Activated CD4-positive, alpha-beta T cell treated with anti-CD3 and anti-CD28 coated beads, Interleukin-2, amount 50 U/mL, for 4 hours (primary cell): ENCODE measurements at regions not wholly inside any gene's neighbourhood (a gene's known extent, or its start where the extent isn't known, plus 50 kb on each side); places are given as distances from the start of the nearest gene placed in this dataset.

Source experiments
- DNase-seq, 2 experiments: peaks; one replicate each; pipeline ENCODE4 v3.0.0-alpha.2; 2020

- DNase-seq, result no peak
These were observed 89.8 kb downstream of the TMEM100 start for GRCh38 chr17:55632893-55633292.

- no peak for DNase-seq
These were observed 90.4 kb downstream of the TMEM100 start for GRCh38 chr17:55632236-55632635.

- DNase-seq, result no peak
These were observed 92.7 kb downstream of the TMEM100 start for GRCh38 chr17:55629995-55630394.

- no peak for DNase-seq
These were observed 97.1 kb downstream of the TMEM100 start for GRCh38 chr17:55625521-55625920.

- DNase-seq, result no peak
These were observed 97.8 kb downstream of the TMEM100 start for GRCh38 chr17:55624772-55625433.

GRCh38 chr17:55622547-55622946 lies 100.1 kb downstream of the TMEM100 start:
- DNase-seq, result no peak

- no peak for DNase-seq
These were observed 101.7 kb downstream of the TMEM100 start for GRCh38 chr17:55620945-55621344.

- no peak for DNase-seq
These were observed 102.6 kb downstream of the TMEM100 start for GRCh38 chr17:55620023-55620422.

GRCh38 chr17:55617441-55617840 lies 105.2 kb downstream of the TMEM100 start:
- no peak for DNase-seq

- DNase-seq, result no peak
These were observed 102.8 kb upstream of the SMIM36 start for GRCh38 chr17:55614061-55614460.

GRCh38 chr17:55612691-55613141 lies 101.5 kb upstream of the SMIM36 start:
- DNase-seq, result no peak

GRCh38 chr17:55607731-55608341 lies 96.6 kb upstream of the SMIM36 start:
- no peak for DNase-seq

GRCh38 chr17:55606488-55606815 lies 95.2 kb upstream of the SMIM36 start:
- DNase-seq, result no peak

- DNase-seq, result no peak
These were observed 94.6 kb upstream of the SMIM36 start for GRCh38 chr17:55605705-55606487.

- DNase-seq, result no peak
These were observed 90.7 kb upstream of the SMIM36 start for GRCh38 chr17:55601874-55602364.

GRCh38 chr17:55598495-55598894 lies 87.2 kb upstream of the SMIM36 start:
- DNase-seq, result no peak

GRCh38 chr17:55588446-55589242 lies 77.4 kb upstream of the SMIM36 start:
- no peak for DNase-seq

- DNase-seq, result no peak
These were observed 76.4 kb upstream of the SMIM36 start for GRCh38 chr17:55587608-55588139.

GRCh38 chr17:55585629-55586028 lies 74.4 kb upstream of the SMIM36 start:
- DNase-seq, result no peak

GRCh38 chr17:55584861-55585260 lies 73.6 kb upstream of the SMIM36 start:
- no peak for DNase-seq

GRCh38 chr17:55584055-55584685 lies 72.9 kb upstream of the SMIM36 start:
- DNase-seq, result no peak

- no peak for DNase-seq
These were observed 71.6 kb upstream of the SMIM36 start for GRCh38 chr17:55582897-55583296.
